CD14-positive monocyte (primary cell): ENCODE measurements at regions not wholly inside any gene's neighbourhood (a gene's known extent, or its start where the extent isn't known, plus 50 kb on each side); places are given as distances from the start of the nearest gene placed in this dataset.

Experiments
- DNase-seq, 3 donors: peaks; one replicate each; pipeline ENCODE4 v3.0.0-alpha.2; 2011 to 2022
- H2AFZ ChIP-seq: 2 replicates; pipeline ENCODE4 v1.6.0; 2012; ENCODE audit warnings: mild to moderate bottlenecking, low read depth, low read length, inconsistent platforms; ENCODE audit not compliant: insufficient read depth, poor library complexity, severe bottlenecking
- H3K27ac ChIP-seq, 2 donors: 1 replicate in 1 of 2; 2 replicates in 1 of 2; pipeline ENCODE4 v1.5.1; 2012 to 2013; ENCODE audit warnings: low read length in 2 of 2, control low read depth in 1 of 2, inconsistent platforms in 1 of 2, low read depth in 1 of 2, mild to moderate bottlenecking in 1 of 2
- H3K27me3 ChIP-seq, 2 donors: one replicate each; pipeline versions ENCODE4 v1.6.0 to v1.6.1; 2011 to 2013; ENCODE audit warnings: low read length in 2 of 2; ENCODE audit not compliant: control insufficient read depth in 2 of 2, insufficient read depth in 2 of 2
- H3K36me3 ChIP-seq, 2 donors: replicated peaks in 1 of 2; 1 replicate in 1 of 2; 2 replicates in 1 of 2; pipeline versions ENCODE4 v1.5.1 to v1.6.1; 2012 to 2013; ENCODE audit warnings: low read length in 2 of 2, control low read depth in 1 of 2, inconsistent platforms in 1 of 2, mild to moderate bottlenecking in 1 of 2; ENCODE audit not compliant: insufficient read depth in 2 of 2, control insufficient read depth in 1 of 2
- H3K4me1 ChIP-seq, 2 donors: 1 replicate in 1 of 2; 2 replicates in 1 of 2; pipeline versions ENCODE4 v1.5.1 to v1.6.1; 2012 to 2013; ENCODE audit warnings: low read length in 2 of 2, control low read depth in 1 of 2, inconsistent platforms in 1 of 2, mild to moderate bottlenecking in 1 of 2, moderate library complexity in 1 of 2; ENCODE audit not compliant: insufficient read depth in 2 of 2, control insufficient read depth in 1 of 2
- H3K4me2 ChIP-seq: replicated peaks from 2 replicates; pipeline ENCODE3; 2012; ENCODE audit warnings: low read length, moderate library complexity, mild to moderate bottlenecking; ENCODE audit not compliant: poor library complexity, severe bottlenecking; ENCODE audit errors: extremely low read depth
- H3K4me3 ChIP-seq, 3 experiments: fragments of 200-600 bp in 1 of 3; sonication (generic) in 1 of 3; replicated peaks in 1 of 3; 1 replicate in 2 of 3; 2 replicates in 1 of 3; pipeline ENCODE4 v1.5.1; 2011 to 2013; ENCODE audit warnings: low read length in 3 of 3, mild to moderate bottlenecking in 3 of 3, control low read depth in 2 of 3, low read depth in 2 of 3, inconsistent platforms in 1 of 3, moderate library complexity in 1 of 3
- H3K79me2 ChIP-seq: 2 replicates; pipeline ENCODE4 v1.6.0; 2012; ENCODE audit warnings: mild to moderate bottlenecking, control low read depth, inconsistent platforms, low read length, moderate library complexity; ENCODE audit not compliant: insufficient read depth
- H3K9ac ChIP-seq: 2 replicates; pipeline ENCODE4 v1.6.0; 2017; ENCODE audit warnings: low read length, mild to moderate bottlenecking; ENCODE audit not compliant: insufficient read depth, poor library complexity, severe bottlenecking
- H3K9me3 ChIP-seq, 2 donors: replicated peaks in 1 of 2; 1 replicate in 1 of 2; 2 replicates in 1 of 2; pipeline versions ENCODE4 v1.5.1 to v1.6.1; 2012 to 2013; ENCODE audit warnings: low read length in 2 of 2, control low read depth in 1 of 2; ENCODE audit not compliant: control insufficient read depth in 1 of 2, insufficient read depth in 1 of 2
- H4K20me1 ChIP-seq: 2 replicates; pipeline ENCODE4 v1.6.0; 2012; ENCODE audit warnings: mild to moderate bottlenecking, low read length, control low read depth, moderate library complexity; ENCODE audit not compliant: insufficient read depth
- H3K27ac Mint-ChIP-seq, 7 donors: one replicate each; pipeline ENCODE4 v1.8.0; 2020; ENCODE audit warnings: mild to moderate bottlenecking in 7 of 7, mixed read lengths in 7 of 7, moderate library complexity in 6 of 7, inconsistent platforms in 2 of 7
- H3K27me3 Mint-ChIP-seq, 3 donors: one replicate each; pipeline ENCODE4 v1.8.0; 2021 to 2022; ENCODE audit warnings: low read depth in 3 of 3, mild to moderate bottlenecking in 3 of 3, mixed read lengths in 3 of 3, moderate library complexity in 3 of 3, inconsistent platforms in 1 of 3
- H3K36me3 Mint-ChIP-seq, 2 donors: one replicate each; pipeline ENCODE4 v1.8.0; 2020; ENCODE audit warnings: mixed read lengths in 2 of 2, inconsistent platforms in 1 of 2, mild to moderate bottlenecking in 1 of 2
- H3K4me1 Mint-ChIP-seq: one replicate; pipeline ENCODE4 v1.8.0; 2020; ENCODE audit warnings: mild to moderate bottlenecking, mixed read lengths
- H3K4me3 Mint-ChIP-seq, 2 donors: one replicate each; pipeline ENCODE4 v1.8.0; 2020; ENCODE audit warnings: mild to moderate bottlenecking in 2 of 2, mixed read lengths in 2 of 2, moderate library complexity in 1 of 2
- H3K9me3 Mint-ChIP-seq, 7 donors: one replicate each; pipeline ENCODE4 v1.8.0; 2020 to 2022; ENCODE audit warnings: mixed read lengths in 7 of 7, mild to moderate bottlenecking in 6 of 7, moderate library complexity in 6 of 7, inconsistent platforms in 2 of 7
- WGBS: methylation state at CpG from one replicate; pipeline ENCODE4 v1.1.5; 2013; ENCODE audit warnings: missing lambda C conversion rate; ENCODE audit not compliant: insufficient coverage; 5-methylcytosine and 5-hydroxymethylcytosine counted together
- intact Hi-C, 2 donors: fragments of 100-400 bp; cut with micrococcal nuclease; formaldehyde crosslinking; loops; one replicate each; pipeline versions ENCODE4 v1.15.0 to v1.15.1; 2023
- TF ChIP-seq, protein P1 (sequence below): fragments of 200-600 bp; IDR thresholded peaks from one replicate; pipeline ENCODE4 v1.8.0; 2022; ENCODE audit warnings: antibody characterized with exemption, mild to moderate bottlenecking

DNA sequence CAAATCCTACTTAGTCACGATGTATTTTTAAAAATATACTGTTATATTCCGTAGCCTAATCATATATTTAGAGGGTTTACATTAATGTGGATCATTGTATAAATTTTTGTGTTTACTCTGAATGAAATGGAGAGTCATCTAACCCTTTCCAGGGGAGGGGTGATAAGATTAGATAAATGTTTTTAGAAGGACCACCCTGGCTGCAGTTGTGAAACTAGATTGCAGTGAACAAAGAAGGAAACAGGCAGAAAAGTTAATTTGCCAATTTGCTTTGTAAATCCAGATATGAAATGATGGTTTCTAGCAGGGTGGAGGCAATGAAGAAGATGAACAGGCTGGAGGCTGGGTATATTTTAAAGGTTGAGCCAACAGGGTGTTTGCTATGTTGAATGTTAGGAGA, 477.7 kb upstream of the ZMIZ1 start:
- TF ChIP-seq, protein P1, sequence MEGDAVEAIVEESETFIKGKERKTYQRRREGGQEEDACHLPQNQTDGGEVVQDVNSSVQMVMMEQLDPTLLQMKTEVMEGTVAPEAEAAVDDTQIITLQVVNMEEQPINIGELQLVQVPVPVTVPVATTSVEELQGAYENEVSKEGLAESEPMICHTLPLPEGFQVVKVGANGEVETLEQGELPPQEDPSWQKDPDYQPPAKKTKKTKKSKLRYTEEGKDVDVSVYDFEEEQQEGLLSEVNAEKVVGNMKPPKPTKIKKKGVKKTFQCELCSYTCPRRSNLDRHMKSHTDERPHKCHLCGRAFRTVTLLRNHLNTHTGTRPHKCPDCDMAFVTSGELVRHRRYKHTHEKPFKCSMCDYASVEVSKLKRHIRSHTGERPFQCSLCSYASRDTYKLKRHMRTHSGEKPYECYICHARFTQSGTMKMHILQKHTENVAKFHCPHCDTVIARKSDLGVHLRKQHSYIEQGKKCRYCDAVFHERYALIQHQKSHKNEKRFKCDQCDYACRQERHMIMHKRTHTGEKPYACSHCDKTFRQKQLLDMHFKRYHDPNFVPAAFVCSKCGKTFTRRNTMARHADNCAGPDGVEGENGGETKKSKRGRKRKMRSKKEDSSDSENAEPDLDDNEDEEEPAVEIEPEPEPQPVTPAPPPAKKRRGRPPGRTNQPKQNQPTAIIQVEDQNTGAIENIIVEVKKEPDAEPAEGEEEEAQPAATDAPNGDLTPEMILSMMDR: no peak
- H3K4me1 Mint-ChIP-seq: peaks cover 3% of the 10 kb centered on the region

DNA sequence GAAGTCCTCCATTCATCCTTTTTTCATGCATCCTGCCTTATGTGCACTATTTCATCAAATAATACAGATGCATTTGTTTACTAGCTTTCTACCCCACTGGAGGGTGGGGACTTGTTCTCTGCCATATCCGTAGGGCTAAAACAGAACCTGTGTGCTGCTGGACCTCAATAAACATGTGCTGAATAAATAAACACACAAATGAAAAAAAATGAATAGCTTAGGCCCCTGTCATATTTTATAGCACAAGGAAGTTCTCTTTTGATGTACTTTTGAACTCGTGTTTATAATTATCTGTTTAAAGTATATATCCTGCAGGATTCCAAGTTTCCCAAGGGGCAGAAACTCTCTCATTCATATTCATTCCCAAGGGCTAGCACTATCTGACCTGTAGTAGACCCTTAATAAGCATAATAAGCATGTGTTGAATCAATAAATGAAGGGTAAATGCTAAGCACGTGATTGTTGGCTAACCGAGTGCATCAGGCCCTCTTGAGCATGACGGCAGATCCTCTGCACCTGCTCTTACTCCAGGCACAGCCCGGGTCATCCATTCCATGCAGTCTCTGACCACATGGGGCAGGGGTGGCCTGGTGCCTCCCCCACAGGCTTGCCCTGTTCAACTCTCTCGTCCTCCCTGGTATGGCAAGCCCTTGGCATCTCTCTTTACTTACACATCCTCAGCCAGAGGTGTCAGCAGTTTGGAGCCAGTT, 474.1 kb upstream of the ZMIZ1 start:
- H3K9me3 Mint-ChIP-seq: peaks cover 0 to 3% (median 0%) of the 10 kb centered on the region in 7 donors
- Histone ChIP-seq H3K79me2 (no peaks in the 10 kb centered on the region), H3K27me3 (no peaks in the 10 kb centered on the region), H3K4me3 (no peak overlapping the region), H3K4me2 (no peak overlapping the region), H2AFZ (no peak overlapping the region), H3K27ac (no peak overlapping the region), H3K9me3 (no peaks in the 10 kb centered on the region), H4K20me1 (no peaks in the 10 kb centered on the region), H3K9ac (no peak overlapping the region), H3K36me3 (no peaks in the 10 kb centered on the region), H3K4me1 (no peaks in the 10 kb centered on the region)
- no peak overlapping the region for H3K4me3 Mint-ChIP-seq
- H3K27ac Mint-ChIP-seq: no peak overlapping the region
- H3K27me3 Mint-ChIP-seq: peaks cover 0 to 5% (median 0%) of the 10 kb centered on the region in 3 donors
- intact Hi-C loops: no loop called here
- TF ChIP-seq, protein P1: no peak
- DNase-seq: no peak
- 81% methylated on average over 3 of the region's 7 CpGs for WGBS
- H3K36me3 Mint-ChIP-seq: no peaks in the 10 kb centered on the region
- H3K4me1 Mint-ChIP-seq: peaks cover 3% of the 10 kb centered on the region

More for the DNA sequence above, 477.7 kb upstream of the ZMIZ1 start:
- H3K36me3 ChIP-seq: no peaks in the 10 kb centered on the region
- H3K79me2 ChIP-seq: no peaks in the 10 kb centered on the region
- Mint-ChIP-seq H3K27ac (no peak overlapping the region), H3K27me3 (peaks cover 0 to 5% (median 0%) of the 10 kb centered on the region in 3 donors), H3K36me3 (no peaks in the 10 kb centered on the region), H3K4me3 (no peak overlapping the region), H3K9me3 (peaks cover 0 to 3% (median 0%) of the 10 kb centered on the region in 7 donors)
- no peak overlapping the region for H3K4me3 ChIP-seq
- no peak overlapping the region for H3K27ac ChIP-seq
- no peaks in the 10 kb centered on the region for H3K9me3 ChIP-seq
- H3K4me2 ChIP-seq: no peak overlapping the region
- no peaks in the 10 kb centered on the region for H3K4me1 ChIP-seq
- no peak overlapping the region for H2AFZ ChIP-seq
- intact Hi-C loops: no loop called here
- H3K27me3 ChIP-seq: no peaks in the 10 kb centered on the region
- H4K20me1 ChIP-seq: no peaks in the 10 kb centered on the region
- DNase-seq: no peak
- H3K9ac ChIP-seq: no peak overlapping the region
- no CpG with 5 or more reads among the region's 2 CpGs for WGBS
